T1000 (cell line): ENCODE measurements at regions not wholly inside any gene's neighbourhood (a gene's known extent, or its start where the extent isn't known, plus 50 kb on each side); places are given as distances from the start of the nearest gene placed in this dataset.
A peak's percentile ranks its signal among the peaks of the same experiment; 100 is the strongest.
"Not testable (repeated sequence)": the region's sequence is repeated elsewhere in the genome, so short reads cannot be mapped to it uniquely, and the experiment has no call there.

ENCODE experiments used
- DNase-seq: peaks from one replicate; lab custom pipeline; 2025; ENCODE audit warnings: mixed read lengths; lab: John Stamatoyannopoulos, UW

DNA sequence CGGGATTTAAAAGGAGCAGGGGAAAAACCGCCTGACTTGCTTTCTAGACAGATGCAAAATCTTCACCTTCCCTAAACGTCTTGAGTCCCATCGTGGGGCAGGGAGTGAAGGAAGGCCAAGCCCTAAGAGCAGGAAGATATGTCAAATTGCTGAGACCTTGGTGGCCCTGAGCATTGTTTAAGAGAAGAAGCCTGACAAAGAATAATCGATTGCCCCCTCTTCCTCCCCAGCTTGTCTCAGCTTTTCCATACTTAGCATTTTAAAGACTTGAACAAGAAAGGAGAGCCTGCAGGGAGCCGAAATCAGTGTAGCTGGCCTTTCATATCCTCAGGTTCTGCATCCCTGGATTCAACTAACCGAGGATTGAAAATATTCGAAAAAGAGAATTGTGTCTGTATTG, 157.6 kb upstream of the DLX2 start:
- no peak for DNase-seq

DNA sequence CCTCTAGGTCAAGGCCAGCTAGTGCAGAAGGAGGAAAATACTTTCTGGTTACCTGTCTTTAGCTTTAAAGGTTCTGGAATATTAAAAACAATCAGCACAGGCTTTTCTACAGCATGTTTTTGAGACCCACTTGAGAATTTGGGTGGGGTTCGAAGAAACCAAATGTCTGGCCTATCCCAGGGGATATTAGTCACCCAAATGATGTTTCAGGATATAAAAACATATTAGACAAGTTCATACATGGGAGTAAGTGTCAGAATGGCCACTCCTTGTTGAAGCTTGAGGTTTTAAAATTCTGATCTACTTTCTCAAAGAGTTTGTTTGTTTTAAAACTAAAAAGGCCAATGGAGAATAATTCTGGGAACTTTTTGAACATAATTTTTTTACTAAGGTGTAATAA, 158.6 kb upstream of the DLX2 start:
- DNase-seq = no peak

DNA sequence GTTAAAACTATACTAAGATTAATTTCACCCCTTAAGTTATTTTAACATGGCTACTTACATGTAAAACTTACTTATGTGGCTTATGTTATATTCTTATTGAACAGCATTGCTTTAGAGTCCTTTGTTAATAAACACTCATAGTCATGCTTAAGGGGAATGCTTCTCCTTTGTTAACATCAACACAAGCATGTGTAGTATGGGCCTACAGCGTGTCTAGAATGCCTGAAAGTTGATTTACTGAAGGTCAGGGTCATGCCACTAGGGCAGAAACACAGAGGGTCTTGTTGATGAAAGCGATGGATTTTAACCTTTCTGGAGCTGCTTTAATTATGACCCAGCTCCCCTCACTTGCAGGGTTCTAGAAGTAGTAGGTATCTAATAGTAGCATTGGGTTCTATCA, 159.8 kb upstream of the DLX2 start:
- no peak for DNase-seq

DNA sequence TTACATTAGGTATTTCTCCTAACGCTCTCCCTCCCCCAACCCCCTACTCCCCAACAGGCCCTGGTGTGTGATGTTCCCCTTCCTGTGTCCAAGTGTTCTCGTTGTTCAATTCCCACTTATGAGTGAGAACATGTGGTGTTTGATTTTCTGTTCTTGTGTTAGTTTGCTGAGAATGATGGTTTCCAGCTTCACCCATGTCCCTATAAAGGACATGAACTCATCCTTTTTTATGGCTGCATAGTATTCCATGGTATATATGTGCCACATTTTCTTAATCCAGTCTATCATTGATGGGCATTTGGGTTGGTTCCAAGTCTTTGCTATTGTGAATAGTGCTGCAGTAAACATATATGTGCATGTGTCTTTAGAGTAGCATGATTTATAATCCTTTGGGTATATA, 162.1 kb upstream of the DLX2 start:
- DNase-seq = not testable (repeated sequence)

DNA sequence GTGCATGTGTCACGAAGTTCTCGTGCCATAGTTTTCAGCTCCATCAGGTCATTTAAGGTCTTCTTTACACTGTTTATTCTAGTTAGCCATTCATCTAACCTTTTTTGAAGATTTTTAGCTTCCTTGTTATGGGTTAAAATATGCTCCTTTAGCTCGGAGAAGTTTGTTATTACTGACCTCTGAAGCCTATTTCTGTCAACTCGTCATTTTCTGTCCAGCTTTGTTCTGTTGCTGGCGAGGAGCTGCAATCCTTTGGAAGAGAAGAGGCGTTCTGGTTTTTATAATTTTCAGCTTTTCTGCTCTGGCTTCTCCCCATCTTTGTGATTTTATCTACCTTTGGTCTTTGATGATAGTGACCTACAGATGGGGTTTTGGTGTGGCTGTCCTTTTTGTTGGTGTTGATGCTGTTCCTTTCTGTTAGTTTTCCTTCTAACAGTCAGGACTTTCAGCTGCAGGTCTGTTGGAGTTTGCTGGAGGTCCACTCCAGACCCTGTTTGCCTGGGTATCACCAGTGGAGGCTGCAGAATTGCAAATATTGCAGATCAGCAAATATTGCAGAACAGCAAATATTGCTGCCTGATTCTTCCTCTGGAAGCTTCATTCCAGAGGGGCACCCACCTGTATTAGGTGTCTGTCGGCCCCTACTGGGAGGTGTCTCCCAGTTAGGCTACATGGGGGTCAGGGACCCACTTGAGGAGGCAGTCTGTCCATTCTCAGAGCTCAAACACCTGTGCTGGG, 157.7 kb upstream of the ITGA6 start:
- DNase-seq = not testable (repeated sequence)

DNA sequence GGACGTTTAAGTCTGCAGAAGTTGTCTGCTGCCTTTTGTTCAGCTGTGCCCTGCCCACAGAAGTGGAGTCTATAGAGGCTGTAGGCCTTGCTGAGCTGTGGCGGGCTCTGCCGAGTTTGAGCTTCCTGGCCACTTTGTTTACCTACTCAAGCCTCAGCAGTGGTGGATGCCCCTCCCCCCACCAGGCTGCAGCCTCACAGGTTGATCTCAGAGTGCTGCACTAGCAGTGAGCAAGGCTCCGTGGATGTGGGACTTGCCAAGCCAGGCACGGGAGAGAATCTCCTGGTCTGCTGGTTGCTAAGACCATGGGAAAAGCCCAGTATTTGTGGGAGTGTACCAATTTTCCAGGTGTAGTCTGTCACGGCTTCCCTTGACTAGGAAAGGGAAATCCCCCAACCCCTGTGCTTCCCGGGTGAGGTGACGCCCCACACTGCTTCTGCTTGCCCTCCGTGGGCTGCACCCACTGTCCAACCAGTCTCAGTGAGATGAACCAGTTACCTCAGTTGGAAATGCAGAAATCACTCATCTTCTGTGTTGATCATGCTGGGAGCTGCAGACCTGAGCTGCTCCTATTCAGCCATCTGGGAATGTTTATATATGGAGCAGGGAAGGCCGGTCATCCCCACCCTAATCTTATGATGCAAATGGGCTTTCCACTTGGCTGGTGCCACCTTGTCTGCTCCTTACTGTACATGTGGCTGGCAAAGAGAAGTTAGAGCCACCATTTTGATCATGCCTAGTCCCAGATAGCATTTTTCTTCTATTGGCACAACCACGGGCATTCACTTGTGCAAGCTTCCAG, 156.9 kb upstream of the ITGA6 start:
- no peak for DNase-seq

DNA sequence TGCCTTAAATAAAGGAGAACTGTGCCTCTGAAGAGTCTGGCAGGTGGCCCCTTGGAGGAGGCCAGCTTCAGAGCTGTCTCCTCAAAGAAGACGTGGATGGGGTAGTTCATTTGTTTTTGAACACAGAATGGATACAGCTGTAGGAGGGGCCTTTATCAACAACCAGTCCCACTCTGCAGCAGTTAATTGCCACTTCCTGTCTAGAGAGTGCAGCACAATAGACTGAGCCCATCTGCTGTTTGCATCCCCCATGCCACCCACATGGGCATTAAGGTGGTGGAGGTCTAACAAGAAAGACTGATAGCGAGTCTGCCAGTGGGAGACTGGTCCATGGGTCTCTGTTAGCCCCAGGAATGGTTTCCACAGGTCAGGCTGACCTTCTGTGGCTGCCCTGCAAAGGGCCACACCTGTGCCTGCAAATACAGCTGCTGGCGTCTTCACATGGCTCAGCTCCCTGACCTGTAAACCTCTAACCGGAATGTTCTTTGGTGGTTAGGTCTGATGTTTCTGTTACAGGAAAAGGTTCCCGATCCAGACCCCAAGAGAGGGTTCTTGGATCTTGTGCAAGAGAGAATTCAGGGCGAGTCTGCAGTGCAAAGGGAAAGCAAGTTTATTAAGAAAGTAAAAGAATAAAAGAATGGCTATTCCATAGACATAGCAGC, 153.3 kb upstream of the ITGA6 start:
- DNase-seq = no peak

DNA sequence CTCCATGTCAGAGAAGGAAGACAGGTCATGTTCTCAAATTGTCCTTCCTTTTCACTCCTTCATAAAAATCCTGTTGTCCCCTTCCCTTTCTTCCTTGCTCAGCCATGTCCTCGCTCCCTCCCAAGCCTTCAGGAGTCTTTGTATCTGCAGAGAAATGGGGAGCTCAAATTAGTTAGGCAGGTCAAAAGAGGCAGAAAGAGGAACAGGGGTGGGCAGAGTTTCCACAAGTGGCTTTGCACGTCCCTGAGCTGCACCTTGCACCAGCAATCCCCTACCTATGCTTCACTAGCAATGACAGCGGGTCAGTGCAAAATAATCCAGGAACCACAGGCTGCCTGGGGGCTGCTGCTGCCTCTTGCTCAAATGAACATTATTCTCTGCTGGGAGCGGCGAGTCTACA, 152.1 kb upstream of the ITGA6 start:
- no peak for DNase-seq

DNA sequence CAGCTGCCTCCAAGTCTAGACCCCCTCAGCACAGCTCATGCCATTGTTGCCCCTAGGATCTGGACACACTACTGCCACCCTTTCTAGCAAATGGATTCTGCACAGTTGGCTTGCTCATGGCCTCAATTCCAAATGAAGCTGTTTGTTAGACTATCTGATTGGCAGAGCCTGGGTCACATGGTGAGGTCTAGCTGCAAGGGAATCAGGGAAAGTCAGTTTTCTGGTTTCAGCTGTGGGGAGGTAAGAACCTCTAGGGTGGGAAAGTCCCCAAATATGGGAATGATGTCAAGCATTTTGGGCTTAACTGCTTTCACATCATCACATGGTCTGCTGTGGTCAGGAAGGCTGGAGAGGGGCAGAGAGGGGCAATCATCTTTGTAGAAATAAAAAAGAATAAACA, 150.4 kb upstream of the ITGA6 start:
- DNase-seq = no peak

DNA sequence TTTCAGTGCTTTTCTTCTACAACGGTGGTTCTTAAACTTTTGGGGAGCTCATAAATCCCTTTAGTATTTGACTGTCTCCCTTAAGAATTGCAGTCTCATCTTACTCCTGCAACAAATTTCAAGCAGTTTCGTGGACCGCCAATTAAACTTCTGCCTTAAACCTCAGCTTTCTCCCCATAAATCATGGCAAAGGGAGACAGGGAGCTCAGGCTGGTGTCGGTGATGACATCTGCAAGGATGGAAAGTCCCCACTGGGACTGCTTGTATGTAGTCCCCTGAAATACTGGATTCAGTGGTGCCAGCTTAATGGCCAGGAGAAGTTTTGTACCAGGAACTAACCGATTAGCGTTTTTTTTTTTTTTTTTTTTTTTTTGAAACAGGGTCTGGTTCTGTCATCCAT, 148.7 kb upstream of the ITGA6 start:
- no peak for DNase-seq

DNA sequence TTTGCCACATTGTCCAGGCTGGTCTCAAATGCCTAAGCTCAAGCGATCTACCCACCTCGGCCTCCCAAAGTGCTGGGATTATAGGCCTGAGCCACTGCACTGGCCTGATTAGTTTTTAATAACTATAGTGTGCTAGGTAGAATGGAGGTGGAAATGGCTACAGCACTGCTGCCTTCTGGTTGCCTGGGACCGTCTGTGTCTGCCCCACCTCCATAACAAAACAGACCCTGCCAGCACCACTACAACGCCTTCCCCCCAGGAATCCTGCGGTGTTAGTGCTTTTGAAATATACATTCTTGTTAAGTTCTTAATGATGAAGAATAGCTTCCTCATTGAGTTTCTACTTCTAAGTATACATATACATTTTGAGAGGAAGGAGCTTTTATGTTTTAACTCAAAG, 148.2 kb upstream of the ITGA6 start:
- DNase-seq = no peak

DNA sequence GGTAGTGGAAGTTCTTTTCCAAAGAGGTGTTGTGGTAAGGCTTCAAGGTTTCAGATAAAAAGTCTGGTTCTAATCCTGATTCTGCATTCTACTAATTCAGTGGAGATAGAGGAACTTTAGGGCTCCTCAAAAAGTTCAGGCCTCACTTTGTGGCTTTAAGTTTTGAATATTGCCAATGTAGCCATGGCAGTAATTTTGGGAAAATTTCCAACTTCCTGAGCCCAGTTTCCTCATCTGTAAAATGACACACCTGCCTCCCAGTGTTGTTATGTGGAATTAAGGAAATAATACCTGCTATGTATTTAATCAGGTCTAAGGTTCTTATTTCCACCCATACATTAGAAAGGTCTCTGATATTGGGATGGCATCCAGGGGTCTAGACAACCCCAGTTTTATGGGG, 147.6 kb upstream of the ITGA6 start:
- DNase-seq = no peak

DNA sequence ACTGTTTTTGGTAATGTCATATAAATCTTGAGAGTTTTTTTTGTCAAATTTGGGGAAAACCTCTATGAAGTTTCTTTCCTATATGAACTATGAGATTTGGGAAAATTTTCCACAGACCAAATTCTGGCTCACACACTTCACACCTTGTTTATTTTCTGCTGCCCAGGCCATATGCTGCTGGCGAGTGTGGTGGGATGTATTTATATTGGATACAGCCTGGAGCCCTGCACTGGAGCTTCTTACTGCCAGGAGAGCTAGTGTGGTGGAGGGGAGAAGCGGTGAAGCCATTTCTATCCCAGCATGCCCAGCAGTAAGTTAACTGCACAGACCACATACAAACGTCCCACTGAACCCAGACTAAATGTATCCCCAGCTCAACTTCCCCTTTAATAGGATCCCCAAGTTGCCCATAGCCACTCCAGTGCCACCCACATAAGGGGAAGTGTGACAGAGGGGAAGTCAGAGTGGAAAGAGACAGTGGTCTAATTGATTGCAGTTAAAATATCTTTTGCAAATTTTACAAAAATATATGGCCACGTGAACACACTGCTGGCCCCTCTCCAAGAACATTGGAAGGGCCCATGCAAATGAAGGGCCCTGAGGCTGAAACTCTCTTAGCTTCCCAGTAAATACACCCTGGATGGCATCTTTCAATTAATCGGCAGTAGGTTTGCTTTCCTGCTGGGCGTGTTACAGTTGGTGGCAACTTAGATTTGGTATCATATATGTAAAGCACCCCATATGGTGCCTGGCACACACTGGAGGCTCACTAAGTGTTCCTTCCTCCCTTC, 146.6 kb upstream of the ITGA6 start:
- no peak for DNase-seq

DNA sequence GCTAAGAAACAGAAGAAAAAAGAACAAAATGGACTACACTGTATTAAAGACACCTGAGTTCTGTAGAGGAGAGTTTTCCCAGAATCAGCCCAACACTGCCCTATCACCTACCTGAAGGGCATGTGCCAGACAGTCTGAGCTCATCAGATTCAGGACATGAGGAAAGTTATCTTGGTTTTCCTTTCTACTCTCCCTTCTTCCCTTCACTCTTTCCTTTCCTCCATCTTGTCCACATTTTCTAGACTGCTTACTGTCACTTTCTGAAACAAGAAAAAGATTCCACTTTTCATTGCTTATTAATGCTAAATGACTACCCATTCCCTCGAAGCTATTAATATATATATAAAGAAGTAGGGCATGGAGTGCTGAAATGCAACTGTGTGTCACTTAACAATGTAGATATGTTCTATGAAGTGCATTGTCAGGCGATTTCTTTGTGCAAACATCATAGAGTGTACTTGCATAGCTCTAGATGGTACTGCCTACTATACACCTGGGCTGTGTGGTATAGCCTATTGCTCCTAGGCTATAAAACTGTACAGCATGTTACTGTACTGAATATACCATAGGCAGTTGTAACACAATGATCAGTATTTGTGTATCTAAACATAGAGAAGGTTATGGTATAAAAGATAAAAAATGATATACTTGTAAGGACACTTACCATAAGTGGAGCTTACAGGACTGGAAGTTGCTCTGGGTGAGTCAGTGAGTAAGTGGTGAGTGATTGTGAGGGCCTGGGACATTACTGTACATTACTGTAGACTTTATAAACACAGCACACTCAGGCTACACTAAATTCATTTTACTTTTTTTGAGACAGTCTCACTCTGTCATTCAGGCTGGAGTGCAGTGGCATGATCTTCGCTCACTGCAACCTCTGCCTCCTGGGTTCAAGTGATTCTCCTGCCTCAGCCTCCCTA, 145.5 kb upstream of the ITGA6 start:
- DNase-seq = no peak

DNA sequence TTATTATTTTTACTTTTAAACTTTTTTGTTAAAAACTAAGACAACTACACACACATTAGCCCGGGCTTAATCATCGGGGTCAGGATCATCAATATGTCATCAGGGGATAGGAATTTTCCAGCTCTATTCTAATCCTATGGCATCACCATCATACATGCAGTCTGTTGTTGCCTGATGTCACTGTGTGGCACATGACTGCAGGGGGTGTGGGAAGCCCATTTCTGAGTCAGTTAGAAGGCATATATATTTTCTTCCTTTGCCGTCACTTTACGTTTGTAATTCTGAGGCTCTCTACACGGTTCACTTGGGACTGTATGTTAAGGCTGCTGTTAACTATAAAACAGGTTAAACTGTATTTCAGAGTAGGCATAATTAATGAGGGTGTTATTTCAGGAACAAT, 144.4 kb upstream of the ITGA6 start:
- peak; percentile 60 for DNase-seq

DNA sequence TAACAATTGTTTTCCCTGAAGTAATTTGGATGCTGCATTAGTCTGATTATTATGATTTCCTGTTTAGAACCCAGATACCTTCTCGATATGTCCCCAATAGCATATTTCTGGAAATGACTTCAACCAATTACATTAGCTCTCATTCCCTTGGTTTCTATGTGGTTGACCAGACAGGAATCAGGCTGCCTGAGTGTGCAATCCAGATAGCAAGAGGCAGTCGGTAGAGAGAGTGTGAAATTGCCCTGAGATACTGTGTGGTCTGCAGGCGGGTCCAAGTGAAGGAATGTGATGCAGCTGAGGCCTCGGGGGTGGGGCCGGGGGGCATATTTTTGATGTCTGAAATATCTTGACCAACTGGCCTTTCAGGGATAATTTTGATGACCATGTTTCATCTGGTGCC, 143.9 kb upstream of the ITGA6 start:
- no peak for DNase-seq

DNA sequence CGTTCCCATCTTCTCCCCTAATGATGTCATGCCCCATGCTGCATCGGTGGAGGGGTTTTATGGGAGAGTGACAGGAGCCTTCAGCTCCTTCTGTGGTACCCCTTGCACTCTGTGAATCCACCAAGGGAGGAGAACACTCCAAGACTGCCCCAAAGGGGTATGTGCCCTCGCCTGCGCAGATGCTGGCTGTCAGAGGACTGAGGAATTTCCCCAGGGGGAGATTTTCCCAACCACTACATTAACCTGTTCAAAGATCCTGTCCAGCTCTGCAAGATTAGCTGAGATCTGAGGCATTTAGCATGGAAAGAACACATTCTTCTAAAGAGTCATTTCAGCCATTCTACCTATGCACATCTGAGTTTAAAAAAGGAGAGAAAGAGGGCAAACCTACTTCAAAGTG, 143.2 kb upstream of the ITGA6 start:
- no peak for DNase-seq

DNA sequence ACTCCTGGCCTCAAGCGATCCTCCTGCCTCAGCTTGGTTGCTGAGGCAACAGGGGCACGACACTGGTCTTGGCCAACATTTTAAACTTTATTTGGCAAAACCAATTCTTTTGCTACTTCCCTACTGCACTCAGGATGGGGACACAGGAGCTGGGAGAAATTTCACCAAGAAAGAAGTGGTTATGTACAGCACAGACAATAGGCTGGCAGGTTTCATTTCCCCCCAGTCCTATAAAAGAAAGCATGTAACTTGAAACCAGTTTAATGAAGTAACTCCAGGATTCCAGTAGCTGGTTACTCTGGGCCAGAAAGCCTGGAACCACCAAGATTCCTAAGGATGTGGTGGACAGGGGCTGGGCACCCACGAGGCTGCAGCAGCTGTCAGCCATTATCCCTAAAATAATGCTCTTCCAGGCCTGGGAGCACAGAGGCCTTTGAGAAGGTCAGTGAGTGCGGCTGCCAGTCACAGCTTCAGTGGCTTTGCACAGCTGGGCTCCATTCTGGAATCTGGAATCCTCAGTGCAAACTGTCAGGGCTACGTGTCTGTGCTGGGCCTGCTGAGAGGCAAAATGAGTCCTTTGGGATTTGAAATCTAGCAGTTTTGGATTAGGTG, 142.3 kb upstream of the ITGA6 start:
- DNase-seq = peak; percentile 11

DNA sequence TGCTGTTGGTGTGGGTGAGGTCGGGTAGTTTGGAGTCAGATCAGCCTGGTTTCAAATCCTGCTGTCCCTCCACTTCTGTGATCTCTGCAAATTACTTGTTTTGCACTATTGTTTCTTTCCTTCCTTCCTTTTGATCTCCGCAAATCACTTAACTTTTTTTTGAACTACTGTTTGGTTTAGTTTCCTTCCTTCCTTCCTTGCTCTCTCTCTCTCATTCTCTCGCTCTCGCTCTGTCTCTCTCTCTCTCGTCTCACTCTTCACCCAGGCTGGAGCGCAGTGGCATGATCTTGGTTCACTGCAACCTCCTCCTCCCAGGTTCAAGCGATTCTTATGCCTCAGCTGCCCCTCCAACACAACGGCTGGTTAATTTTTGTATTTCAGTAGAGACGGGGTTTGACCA, 141.6 kb upstream of the ITGA6 start:
- DNase-seq = no peak

DNA sequence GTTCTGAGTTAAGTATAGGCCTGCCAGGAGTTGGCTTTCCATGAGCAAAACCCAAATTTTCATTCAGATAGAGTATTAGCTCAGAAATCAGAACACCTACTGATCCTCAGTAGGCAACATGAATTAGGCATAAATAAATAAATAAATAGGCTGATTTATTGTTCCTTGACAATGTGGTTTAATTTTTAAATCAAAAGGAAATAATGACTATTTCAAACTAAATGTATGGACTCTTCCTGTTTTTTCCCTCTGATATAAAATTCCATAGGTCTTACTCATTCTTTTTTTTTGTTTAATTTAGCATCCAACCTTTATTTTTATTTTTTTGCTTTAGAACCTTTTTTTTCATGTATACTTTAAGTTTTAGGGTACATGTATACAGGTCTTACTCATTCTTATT, 140.2 kb upstream of the ITGA6 start:
- DNase-seq = no peak
